ENCODE measurements at regions not wholly inside any gene's neighbourhood (a gene's known extent, or its start where the extent isn't known, plus 50 kb on each side); places are given as distances from the start of the nearest gene placed in this dataset.

GRCh38 chr2:71992036-71992435, 155.6 kb downstream of the CYP26B1 start:
- H3K4me1 ChIP-seq (ENCODE audit: low read depth) = no peaks in the 10 kb centered on the region
- H3K27ac ChIP-seq = no peak overlapping the region
- DNase-seq (ENCODE audit: low read depth in 1 of 2, low spot score in 1 of 2) = peak in 1 of 2 donors; percentile 27
- H3K36me3 ChIP-seq = no peaks in the 10 kb centered on the region
- no peaks in the 10 kb centered on the region for H3K27me3 ChIP-seq
- TF ChIP-seq CTCF (IDR thresholded peaks at IDR 0.05; ENCODE audit: low read depth, low read length) = no peak
- no peaks in the 10 kb centered on the region for H3K9me3 ChIP-seq (ENCODE audit: low read depth)
- H3K4me3 ChIP-seq = no peak overlapping the region

- no peak for TF ChIP-seq CTCF (IDR thresholded peaks at IDR 0.05; ENCODE audit: low read depth, low read length)
- Histone ChIP-seq H3K9me3 (ENCODE audit: low read depth) (no peaks in the 10 kb centered on the region), H3K4me1 (ENCODE audit: low read depth) (no peaks in the 10 kb centered on the region)
Measured at GRCh38 chr2:71991397-71991796, 156.3 kb downstream of the CYP26B1 start.

GRCh38 chr2:71990826-71991225, 156.8 kb downstream of the CYP26B1 start:
- no peaks in the 10 kb centered on the region for H3K36me3 ChIP-seq
- no peak overlapping the region for H3K4me3 ChIP-seq
- H3K4me1 ChIP-seq (ENCODE audit: low read depth) = no peaks in the 10 kb centered on the region
- no peaks in the 10 kb centered on the region for H3K9me3 ChIP-seq (ENCODE audit: low read depth)
- no peak overlapping the region for H3K27ac ChIP-seq
- DNase-seq (ENCODE audit: low read depth in 1 of 2, low spot score in 1 of 2) = no peak
- no peak for TF ChIP-seq CTCF (IDR thresholded peaks at IDR 0.05; ENCODE audit: low read depth, low read length)
- H3K27me3 ChIP-seq = no peaks in the 10 kb centered on the region

More at GRCh38 chr2:71991397-71991796, 156.3 kb downstream of the CYP26B1 start:
- H3K27ac ChIP-seq = no peak overlapping the region
- no peak overlapping the region for H3K4me3 ChIP-seq
- H3K36me3 ChIP-seq = no peaks in the 10 kb centered on the region
- no peaks in the 10 kb centered on the region for H3K27me3 ChIP-seq
- DNase-seq (ENCODE audit: low read depth in 1 of 2, low spot score in 1 of 2) = no peak

- TF ChIP-seq CTCF (IDR thresholded peaks at IDR 0.05; ENCODE audit: low read depth, low read length) = no peak
- Histone ChIP-seq H3K4me3 (no peak overlapping the region), H3K27me3 (no peaks in the 10 kb centered on the region), H3K9me3 (ENCODE audit: low read depth) (no peaks in the 10 kb centered on the region), H3K36me3 (no peaks in the 10 kb centered on the region), H3K4me1 (ENCODE audit: low read depth) (no peaks in the 10 kb centered on the region), H3K27ac (no peak overlapping the region)
- no peak for DNase-seq (ENCODE audit: low read depth in 1 of 2, low spot score in 1 of 2)
Measured at GRCh38 chr2:71990122-71990521, 157.5 kb downstream of the CYP26B1 start.

GRCh38 chr2:71989671-71990070, 158.0 kb downstream of the CYP26B1 start:
- no peak for TF ChIP-seq CTCF (IDR thresholded peaks at IDR 0.05; ENCODE audit: low read depth, low read length)
- Histone ChIP-seq H3K9me3 (ENCODE audit: low read depth) (no peaks in the 10 kb centered on the region), H3K4me3 (no peak overlapping the region), H3K27ac (no peak overlapping the region), H3K36me3 (no peaks in the 10 kb centered on the region), H3K4me1 (ENCODE audit: low read depth) (no peaks in the 10 kb centered on the region), H3K27me3 (no peaks in the 10 kb centered on the region)
- no peak for DNase-seq (ENCODE audit: low read depth in 1 of 2, low spot score in 1 of 2)

- Histone ChIP-seq H3K4me1 (ENCODE audit: low read depth) (no peaks in the 10 kb centered on the region), H3K27me3 (no peaks in the 10 kb centered on the region), H3K27ac (no peak overlapping the region), H3K9me3 (ENCODE audit: low read depth) (no peaks in the 10 kb centered on the region), H3K36me3 (no peaks in the 10 kb centered on the region), H3K4me3 (no peak overlapping the region)
- no peak for TF ChIP-seq CTCF (IDR thresholded peaks at IDR 0.05; ENCODE audit: low read depth, low read length)
- DNase-seq (ENCODE audit: low read depth in 1 of 2, low spot score in 1 of 2) = no peak
Measured at GRCh38 chr2:71988170-71988569, 159.5 kb downstream of the CYP26B1 start.
